Progenitor cell of endocrine pancreas (in vitro differentiated cells): ENCODE measurements at regions not wholly inside any gene's neighbourhood (a gene's known extent, or its start where the extent isn't known, plus 50 kb on each side); places are given as distances from the start of the nearest gene placed in this dataset.

ENCODE experiments used
- DNase-seq: peaks from one replicate; pipeline ENCODE4 v3.0.0; 2021; ENCODE audit warnings: low spot score; ENCODE audit not compliant: unreplicated experiment
- H3K27ac Mint-ChIP-seq: 2 replicates; pipeline ENCODE4 v1.8.0; 2021; ENCODE audit warnings: mild to moderate bottlenecking, moderate library complexity, mixed read lengths
- H3K27me3 Mint-ChIP-seq: 2 replicates; pipeline ENCODE4 v1.8.0; 2021; ENCODE audit warnings: mixed read lengths
- H3K36me3 Mint-ChIP-seq: 2 replicates; pipeline ENCODE4 v1.8.0; 2022; ENCODE audit warnings: mixed read lengths; ENCODE audit not compliant: insufficient read depth
- H3K4me1 Mint-ChIP-seq: 2 replicates; pipeline ENCODE4 v1.8.0; 2021; ENCODE audit warnings: low read depth, mixed read lengths
- H3K4me3 Mint-ChIP-seq: 2 replicates; pipeline ENCODE4 v1.8.0; 2021; ENCODE audit warnings: low read depth, mild to moderate bottlenecking, moderate library complexity, mixed read lengths
- H3K9me3 Mint-ChIP-seq: 2 replicates; pipeline ENCODE4 v1.8.0; 2021; ENCODE audit warnings: low read depth, mixed read lengths
- CTCF ChIP-seq: fragments of 200-600 bp; sonication (generic); IDR thresholded peaks from one replicate; pipeline ENCODE4 v1.5.0; 2021; ENCODE audit warnings: antibody characterized with exemption, mild to moderate bottlenecking; ENCODE audit not compliant: unreplicated experiment

GRCh38 chr17:5931616-5932015 is 138.6 kb upstream of the WSCD1 start:
- Mint-ChIP-seq H3K4me1 (no peaks in the 10 kb centered on the region), H3K4me3 (no peak overlapping the region), H3K27ac (no peak overlapping the region), H3K36me3 (no peaks in the 10 kb centered on the region), H3K9me3 (no peaks in the 10 kb centered on the region), H3K27me3 (peaks cover 35% of the 10 kb centered on the region)
- no peak for TF ChIP-seq CTCF
- DNase-seq = no peak

- H3K4me1 Mint-ChIP-seq = no peaks in the 10 kb centered on the region
- no peak for DNase-seq
These were observed 136.7 kb upstream of the WSCD1 start for GRCh38 chr17:5933430-5933829.

GRCh38 chr17:5941258-5941657 is 128.9 kb upstream of the WSCD1 start:
- DNase-seq = no peak
- Mint-ChIP-seq H3K36me3 (no peaks in the 10 kb centered on the region), H3K4me1 (peaks cover 6% of the 10 kb centered on the region), H3K4me3 (no peak overlapping the region), H3K27me3 (peaks cover 53% of the 10 kb centered on the region), H3K27ac (no peak overlapping the region), H3K9me3 (peaks cover under 1% of the 10 kb centered on the region)
- TF ChIP-seq CTCF = no peak

More at GRCh38 chr17:5933430-5933829, 136.7 kb upstream of the WSCD1 start:
- H3K4me3 Mint-ChIP-seq = no peak overlapping the region
- peaks cover 33% of the 10 kb centered on the region for H3K27me3 Mint-ChIP-seq
- TF ChIP-seq CTCF = no peak
- no peaks in the 10 kb centered on the region for H3K9me3 Mint-ChIP-seq
- no peaks in the 10 kb centered on the region for H3K36me3 Mint-ChIP-seq
- no peak overlapping the region for H3K27ac Mint-ChIP-seq

- H3K4me3 Mint-ChIP-seq = no peak overlapping the region
These were observed 127.5 kb upstream of the WSCD1 start for GRCh38 chr17:5942687-5943086.

GRCh38 chr17:5943232-5943631 is 126.9 kb upstream of the WSCD1 start:
- TF ChIP-seq CTCF = no peak
- H3K36me3 Mint-ChIP-seq = no peaks in the 10 kb centered on the region
- H3K9me3 Mint-ChIP-seq = peaks cover 5% of the 10 kb centered on the region
- DNase-seq = no peak
- no peak overlapping the region for H3K4me3 Mint-ChIP-seq
- H3K27me3 Mint-ChIP-seq = peaks cover 59% of the 10 kb centered on the region
- no peak overlapping the region for H3K27ac Mint-ChIP-seq
- H3K4me1 Mint-ChIP-seq = peaks cover 6% of the 10 kb centered on the region

More at GRCh38 chr17:5942687-5943086, 127.5 kb upstream of the WSCD1 start:
- peaks cover 5% of the 10 kb centered on the region for H3K9me3 Mint-ChIP-seq
- no peaks in the 10 kb centered on the region for H3K36me3 Mint-ChIP-seq
- TF ChIP-seq CTCF = no peak
- no peak for DNase-seq
- H3K27me3 Mint-ChIP-seq = peaks cover 62% of the 10 kb centered on the region
- H3K4me1 Mint-ChIP-seq = peaks cover 6% of the 10 kb centered on the region
- no peak overlapping the region for H3K27ac Mint-ChIP-seq
